ENCODE measurements at regions not wholly inside any gene's neighbourhood (a gene's known extent, or its start where the extent isn't known, plus 50 kb on each side); places are given as distances from the start of the nearest gene placed in this dataset.

GRCh38 chr2:133952420-133952819, 301.5 kb upstream of the MGAT5 start:
- TF ChIP-seq CTCF (conservative IDR thresholded peaks at IDR 0.05; ENCODE audit: low read depth, low read length) = no peak
- TF ChIP-seq POLR2A (IDR thresholded peaks at IDR 0.05; ENCODE audit: low read depth, low read length) = no peak
- TF ChIP-seq CEBPB (IDR thresholded peaks at IDR 0.05; ENCODE audit: low read depth, low read length) = no peak
- TF ChIP-seq MXI1 (IDR thresholded peaks at IDR 0.05; ENCODE audit: borderline replicate concordance, low read depth, low read length) = no peak
- no peak for TF ChIP-seq RFX5 (IDR thresholded peaks at IDR 0.05; ENCODE audit: low read depth, low read length)
- no peak for TF ChIP-seq NFE2L2 (IDR thresholded peaks at IDR 0.05; ENCODE audit: low read depth, low read length)
- TF ChIP-seq FOS (IDR thresholded peaks at IDR 0.05; ENCODE audit: low read depth, low read length) = no peak
- TF ChIP-seq, protein P1, sequence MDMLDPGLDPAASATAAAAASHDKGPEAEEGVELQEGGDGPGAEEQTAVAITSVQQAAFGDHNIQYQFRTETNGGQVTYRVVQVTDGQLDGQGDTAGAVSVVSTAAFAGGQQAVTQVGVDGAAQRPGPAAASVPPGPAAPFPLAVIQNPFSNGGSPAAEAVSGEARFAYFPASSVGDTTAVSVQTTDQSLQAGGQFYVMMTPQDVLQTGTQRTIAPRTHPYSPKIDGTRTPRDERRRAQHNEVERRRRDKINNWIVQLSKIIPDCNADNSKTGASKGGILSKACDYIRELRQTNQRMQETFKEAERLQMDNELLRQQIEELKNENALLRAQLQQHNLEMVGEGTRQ (IDR thresholded peaks at IDR 0.05; ENCODE audit: low read depth, low read length) = no peak
- TF ChIP-seq MAZ (IDR thresholded peaks at IDR 0.05; ENCODE audit: borderline replicate concordance, low read depth, low read length) = no peak
- no peak for TF ChIP-seq CHD1 (IDR thresholded peaks at IDR 0.05; ENCODE audit: low read depth, low read length)
- no peak for TF ChIP-seq RCOR1 (IDR thresholded peaks at IDR 0.05; ENCODE audit: insufficient replicate concordance, low read length)
- TF ChIP-seq RAD21 (IDR thresholded peaks at IDR 0.05; ENCODE audit: low read length) = no peak
- TF ChIP-seq MAFK (IDR thresholded peaks at IDR 0.05; ENCODE audit: low read depth, low read length) = no peak
- TF ChIP-seq SMC3 (IDR thresholded peaks at IDR 0.05; ENCODE audit: low read depth, low read length) = no peak
